HTR-8/SVneo (cell line): ENCODE measurements at regions not wholly inside any gene's neighbourhood (a gene's known extent, or its start where the extent isn't known, plus 50 kb on each side); places are given as distances from the start of the nearest gene placed in this dataset.

ENCODE experiments used
- DNase-seq: peaks from one replicate; pipeline ENCODE4 v3.0.0; 2011; ENCODE audit warnings: low spot score, mixed read lengths; ENCODE audit not compliant: insufficient read length
- FAIRE-seq: peaks from 2 replicates; lab custom pipeline; 2011; peaks lifted over from hg19 to GRCh38; lab: Jason Lieb, UNC

GRCh38 chr2:240329778-240330177, 105.7 kb upstream of the GPC1 start:
- no peak for FAIRE-seq
- DNase-seq = no peak

DNA sequence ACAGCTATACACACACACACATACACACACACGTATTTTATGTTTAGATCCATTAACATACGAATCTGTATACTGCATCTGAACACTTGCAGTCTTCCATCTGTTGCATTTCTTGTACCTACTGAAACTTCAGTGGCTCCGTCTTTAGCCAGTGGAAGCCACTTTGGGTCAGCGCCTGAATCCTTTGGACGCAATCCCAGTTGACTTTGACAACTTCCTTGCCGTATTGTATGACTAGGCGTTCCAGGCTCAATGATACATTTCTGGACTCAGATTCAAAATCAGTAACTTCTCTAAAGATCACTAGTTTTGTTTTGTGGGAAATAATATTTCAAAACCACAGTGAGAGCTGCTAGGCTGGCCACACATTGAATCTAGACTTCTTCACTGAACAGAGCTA, 101.5 kb upstream of the GPC1 start:
- FAIRE-seq = no peak

GRCh38 chr2:240335061-240335460, 100.4 kb upstream of the GPC1 start:
- no peak for FAIRE-seq
- DNase-seq = no peak

More for the DNA sequence above, 101.5 kb upstream of the GPC1 start:
- DNase-seq = no peak

- FAIRE-seq (no peak), DNase-seq (no peak)
Measured at GRCh38 chr2:240336820-240337427, 98.5 kb upstream of the GPC1 start.

DNA sequence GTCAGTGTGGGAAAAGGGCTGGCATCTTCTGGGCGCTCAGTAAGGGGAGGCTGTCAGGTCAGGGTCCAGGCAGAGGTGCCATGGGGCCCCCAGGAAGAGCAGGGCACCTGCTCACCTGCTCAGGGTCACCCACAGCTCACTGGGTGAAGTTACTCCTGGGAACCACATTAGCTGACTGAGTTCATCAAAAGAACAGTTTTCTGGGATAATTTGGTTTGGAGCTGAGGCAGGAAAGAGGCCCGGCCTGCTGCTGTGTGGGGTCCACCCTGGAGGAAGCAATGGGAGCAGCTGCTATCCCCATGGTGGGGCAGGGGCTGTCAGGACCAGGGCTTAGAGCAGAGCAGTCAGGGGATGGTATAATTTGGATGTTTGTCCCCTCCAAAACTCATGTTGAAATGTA, 97.2 kb upstream of the GPC1 start:
- FAIRE-seq (no peak), DNase-seq (no peak)

GRCh38 chr2:240339411-240340360, 95.8 kb upstream of the GPC1 start:
- no peak for FAIRE-seq

DNA sequence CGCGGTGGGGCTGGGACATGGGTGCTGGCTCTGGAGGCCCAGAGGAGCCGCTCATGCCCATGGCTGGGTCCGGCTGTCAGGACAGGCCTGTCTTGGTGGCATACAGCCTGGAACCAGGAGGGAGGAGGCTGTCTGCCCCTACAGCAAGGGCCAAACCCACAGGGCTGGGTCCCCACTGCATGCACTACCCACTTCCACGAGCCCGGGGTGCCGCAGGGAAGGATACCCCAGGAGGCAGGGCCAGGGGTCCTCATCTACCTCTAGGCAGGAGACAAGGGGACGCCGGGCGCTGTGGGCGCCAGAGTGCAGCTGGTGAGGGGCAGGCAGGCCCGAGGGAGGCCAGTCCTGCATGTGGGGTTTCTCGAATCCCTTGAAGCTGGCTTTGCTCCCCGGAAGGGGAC, 95.1 kb upstream of the GPC1 start:
- no peak for FAIRE-seq
- DNase-seq = no peak

More at GRCh38 chr2:240339411-240340360, 95.8 kb upstream of the GPC1 start:
- DNase-seq = no peak

GRCh38 chr2:240341064-240341463, 94.4 kb upstream of the GPC1 start:
- DNase-seq (no peak), FAIRE-seq (no peak)

GRCh38 chr2:240343548-240343947, 91.9 kb upstream of the GPC1 start:
- DNase-seq (no peak), FAIRE-seq (no peak)

GRCh38 chr2:240344904-240345303, 90.6 kb upstream of the GPC1 start:
- DNase-seq = no peak
- FAIRE-seq = no peak

DNA sequence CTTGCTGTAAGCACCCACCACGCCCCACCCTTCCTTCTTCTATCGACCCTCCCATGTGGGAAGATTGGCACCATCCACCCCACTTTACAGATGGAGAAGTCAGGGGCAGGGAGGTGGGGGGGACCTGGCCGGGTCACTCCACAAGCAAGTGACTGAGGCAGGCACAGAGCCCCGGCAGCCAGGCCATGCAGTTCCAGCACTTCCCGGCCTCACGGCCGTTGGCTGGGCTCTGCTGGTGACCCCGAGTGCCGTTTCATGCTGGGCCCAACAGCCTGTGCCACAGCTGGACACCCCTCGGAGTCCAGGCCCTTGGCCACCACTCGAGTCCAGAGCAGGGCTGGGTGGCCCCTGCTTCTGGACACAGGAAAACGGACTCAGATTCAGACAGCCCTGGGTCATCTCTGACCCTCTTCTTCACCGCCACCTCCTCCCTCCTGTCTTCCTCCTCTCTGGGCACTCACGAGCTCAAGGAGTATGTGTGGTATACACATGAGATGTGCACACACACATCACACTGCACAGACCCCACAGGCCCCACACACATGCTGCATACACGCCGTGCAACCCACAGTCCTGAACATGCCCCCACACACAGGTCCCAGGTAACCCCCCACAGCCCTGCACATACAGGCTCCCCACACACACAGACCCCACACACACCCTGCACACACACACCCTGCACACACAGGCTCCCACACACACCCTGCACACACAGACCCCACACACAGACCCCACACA, 89.3 kb upstream of the GPC1 start:
- FAIRE-seq (no peak), DNase-seq (no peak)

DNA sequence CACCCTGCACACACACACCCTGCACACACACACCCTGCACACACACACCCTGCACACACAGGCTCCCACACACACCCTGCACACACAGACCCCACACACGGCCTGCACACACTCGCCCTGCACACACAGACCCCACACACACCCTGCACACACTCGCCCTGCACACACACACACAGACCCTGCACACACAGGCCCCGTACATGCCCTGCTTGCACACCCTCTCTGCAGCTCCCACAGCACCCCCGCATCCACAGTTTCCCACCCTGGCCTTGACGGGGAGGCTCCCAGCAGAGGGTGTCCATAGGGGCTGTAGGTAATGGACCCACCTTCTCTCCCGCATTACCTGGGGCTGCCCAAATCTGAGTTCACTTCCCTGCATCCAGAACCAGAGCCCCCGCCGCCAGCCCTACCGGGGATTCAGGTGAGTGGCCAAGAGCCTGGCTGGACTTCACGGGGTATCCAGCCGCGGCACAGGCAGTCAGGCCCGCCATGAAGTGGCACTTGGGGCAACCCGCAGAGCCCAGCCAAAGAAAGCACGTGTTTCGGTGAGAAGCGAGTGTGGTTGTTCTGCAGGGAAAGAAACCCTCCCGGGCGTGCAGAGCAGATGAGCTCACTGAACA, 88.6 kb upstream of the GPC1 start:
- DNase-seq (no peak), FAIRE-seq (no peak)

GRCh38 chr2:240347373-240347940, 88.0 kb upstream of the GPC1 start:
- no peak for FAIRE-seq
- DNase-seq = no peak

DNA sequence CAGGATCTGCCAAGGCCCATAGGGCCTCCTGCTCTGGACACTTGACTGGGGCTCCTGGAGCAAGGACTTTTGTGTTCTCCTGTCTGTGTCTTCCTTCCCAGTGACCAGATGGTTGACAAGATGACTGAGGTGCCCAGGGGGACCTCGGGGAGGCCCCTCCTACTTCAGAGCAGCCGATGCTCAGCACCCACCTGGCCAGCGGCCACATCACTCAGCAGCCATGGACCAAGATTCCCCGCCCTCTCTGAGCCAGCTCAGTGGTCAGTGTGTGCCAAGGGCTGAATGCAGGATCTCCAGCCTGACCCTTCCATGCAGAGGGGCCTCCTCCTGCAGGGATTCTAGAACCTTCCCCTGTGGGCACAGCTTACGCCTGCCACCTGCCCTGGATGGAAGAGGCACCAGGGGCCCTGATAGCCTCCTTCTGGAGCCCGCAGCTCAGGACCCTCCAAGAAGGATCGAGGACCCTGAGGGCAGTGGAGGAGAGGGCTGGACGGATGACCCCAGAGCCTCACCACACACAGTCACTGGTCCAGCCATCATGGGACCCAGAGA, 87.4 kb upstream of the GPC1 start:
- FAIRE-seq (no peak), DNase-seq (no peak)

- DNase-seq (no peak), FAIRE-seq (no peak)
Measured at GRCh38 chr2:240348522-240348921, 86.9 kb upstream of the GPC1 start.

- FAIRE-seq (no peak), DNase-seq (no peak)
Measured at GRCh38 chr2:240349133-240350005, 86.1 kb upstream of the GPC1 start.

DNA sequence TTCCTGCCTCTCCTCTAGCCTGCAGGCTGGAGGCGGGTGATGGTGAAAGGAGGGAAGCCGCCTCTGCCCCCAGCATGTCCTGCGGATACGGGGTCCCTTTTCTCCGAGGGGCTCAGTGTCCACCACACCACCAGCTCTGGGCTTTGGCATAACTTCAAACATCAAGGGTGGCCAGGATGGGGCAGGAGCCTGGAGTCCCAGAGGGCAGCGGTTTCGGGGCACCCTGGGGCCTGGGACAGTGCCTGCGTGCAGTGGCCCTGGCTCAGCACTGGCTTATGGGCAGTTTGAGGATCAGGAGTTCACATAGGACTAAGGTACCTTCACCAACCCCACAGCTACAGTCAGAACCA, 85.5 kb upstream of the GPC1 start:
- DNase-seq (no peak), FAIRE-seq (no peak)

- no peak for DNase-seq
- no peak for FAIRE-seq
Measured at GRCh38 chr2:240350696-240351087, 84.8 kb upstream of the GPC1 start.

GRCh38 chr2:240351088-240351741, 84.2 kb upstream of the GPC1 start:
- DNase-seq (no peak), FAIRE-seq (no peak)
